NB4 (cell line): ENCODE measurements at regions not wholly inside any gene's neighbourhood (a gene's known extent, or its start where the extent isn't known, plus 50 kb on each side); places are given as distances from the start of the nearest gene placed in this dataset.

Source experiments
- CTCF ChIP-seq: IDR thresholded peaks from one replicate; pipeline ENCODE4 v1.5.1; 2012; ENCODE audit warnings: low read depth, low read length
- MAX ChIP-seq: IDR thresholded peaks from 2 replicates; pipeline ENCODE4 v1.6.1; 2011; ENCODE audit warnings: low read depth, low read length

GRCh38 chr1:47643306-47644211 lies 205.7 kb downstream of the FOXD2 start:
- TF ChIP-seq CTCF, result no peak
- TF ChIP-seq MAX, result no peak
